Fibroblast of pulmonary artery (primary cell): ENCODE measurements at regions not wholly inside any gene's neighbourhood (a gene's known extent, or its start where the extent isn't known, plus 50 kb on each side); places are given as distances from the start of the nearest gene placed in this dataset.

Source experiments
- DNase-seq: peaks from one replicate; pipeline ENCODE4 v3.0.0-alpha.2; 2010; ENCODE audit warnings: low read depth
- H3K4me3 ChIP-seq: replicated peaks from 2 replicates; pipeline ENCODE4 v1.5.1; 2011; ENCODE audit warnings: low read depth, mild to moderate bottlenecking, control low read depth, low read length, moderate library complexity
- CTCF ChIP-seq: IDR thresholded peaks from 2 replicates; pipeline ENCODE4 v1.5.1; 2011; ENCODE audit warnings: mild to moderate bottlenecking, control low read depth, low read length, inconsistent platforms; ENCODE audit errors: missing control alignments

- peak; percentile 64 for DNase-seq
- TF ChIP-seq CTCF = peak; percentile 99
- H3K4me3 ChIP-seq = no peak overlapping the region
These were observed 84.9 kb downstream of the FBXO5 start for GRCh38 chr6:152897807-152898399.

DNA sequence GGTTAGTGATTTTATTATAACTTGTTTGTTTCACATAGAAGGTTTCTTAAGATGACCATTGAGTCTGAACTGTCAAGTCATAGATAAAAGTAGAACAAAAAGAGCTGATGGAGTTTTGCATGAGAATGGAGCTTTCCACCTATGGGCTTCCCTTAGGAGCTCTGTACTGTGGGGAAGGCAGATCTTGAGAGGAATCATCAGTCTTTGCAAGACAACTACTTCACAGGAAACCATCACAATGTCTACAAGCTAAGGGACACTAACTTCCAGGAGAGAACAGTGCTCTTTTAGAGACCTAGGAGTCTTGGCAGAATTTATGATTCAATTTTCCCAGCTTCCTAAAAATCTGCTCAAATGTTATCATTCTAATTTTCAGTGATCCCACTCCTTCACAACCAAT lies 78.2 kb downstream of the FBXO5 start:
- no peak overlapping the region for H3K4me3 ChIP-seq
- no peak for TF ChIP-seq CTCF
- DNase-seq = no peak

DNA sequence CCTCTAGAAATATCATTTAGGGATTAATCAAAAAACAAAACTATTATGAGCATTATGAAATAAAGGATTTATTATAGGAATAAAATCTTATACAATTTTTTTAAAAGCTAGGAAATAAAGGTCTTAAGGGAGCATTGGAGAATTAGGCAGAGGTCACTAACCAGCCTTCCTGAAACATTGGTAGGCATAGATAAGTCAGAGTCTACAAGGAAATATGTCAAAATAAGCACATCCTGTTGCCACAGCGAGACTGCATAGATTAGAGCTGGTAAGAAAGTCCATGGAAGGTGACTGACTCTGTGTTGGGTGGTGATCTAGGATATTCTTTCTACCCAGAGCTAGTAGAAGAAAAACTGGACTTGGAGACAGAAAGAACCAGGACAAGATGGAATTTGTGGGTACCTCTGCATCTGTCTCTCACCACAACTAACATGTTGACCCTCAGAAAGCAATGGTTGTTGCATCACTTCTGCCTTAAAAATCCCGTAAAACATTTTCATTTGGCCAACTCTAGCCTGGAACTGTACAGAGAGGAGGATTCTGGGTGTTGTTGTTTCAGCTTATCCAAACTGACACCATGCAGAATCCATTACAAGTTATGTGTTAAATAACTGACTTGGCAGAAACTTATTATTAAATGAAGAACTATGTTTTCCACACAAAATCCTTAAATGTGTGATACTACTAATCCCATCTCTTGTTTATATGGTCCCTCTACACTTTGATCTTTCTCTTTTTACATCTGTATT lies 77.1 kb downstream of the FBXO5 start:
- TF ChIP-seq CTCF = no peak
- no peak overlapping the region for H3K4me3 ChIP-seq
- no peak for DNase-seq

GRCh38 chr6:152909241-152909640 lies 73.6 kb downstream of the FBXO5 start:
- no peak for DNase-seq
- no peak for TF ChIP-seq CTCF
- no peak overlapping the region for H3K4me3 ChIP-seq

GRCh38 chr6:152916035-152916434 lies 66.8 kb downstream of the FBXO5 start:
- TF ChIP-seq CTCF = no peak
- DNase-seq = no peak
- H3K4me3 ChIP-seq = no peak overlapping the region

GRCh38 chr6:152918991-152919390 lies 63.9 kb downstream of the FBXO5 start:
- DNase-seq = no peak

More at GRCh38 chr6:152918991-152919390, 63.9 kb downstream of the FBXO5 start:
- no peak for TF ChIP-seq CTCF
- no peak overlapping the region for H3K4me3 ChIP-seq
